COLO829 (cell line): ENCODE measurements at regions not wholly inside any gene's neighbourhood (a gene's known extent, or its start where the extent isn't known, plus 50 kb on each side); places are given as distances from the start of the nearest gene placed in this dataset.
A peak's percentile ranks its signal among the peaks of the same experiment; 100 is the strongest.
"Not testable (repeated sequence)": the region's sequence is repeated elsewhere in the genome, so short reads cannot be mapped to it uniquely, and the experiment has no call there.

ENCODE experiments used
- DNase-seq: peaks from one replicate; pipeline ENCODE4 v3.0.0; 2012; ENCODE audit warnings: low spot score

GRCh38 chr1:185468626-185469025, 151.6 kb upstream of the IVNS1ABP start:
- no peak for DNase-seq

- DNase-seq: no peak
Measured at GRCh38 chr1:185467122-185467521, 150.1 kb upstream of the IVNS1ABP start.

- DNase-seq: no peak
Measured at GRCh38 chr1:185464777-185465176, 147.7 kb upstream of the IVNS1ABP start.

GRCh38 chr1:185463433-185463832, 146.4 kb upstream of the IVNS1ABP start:
- no peak for DNase-seq

- DNase-seq: no peak
Measured at GRCh38 chr1:185463011-185463410, 146.0 kb upstream of the IVNS1ABP start.

- not testable (repeated sequence) for DNase-seq
Measured at GRCh38 chr1:185460723-185461122, 143.7 kb upstream of the IVNS1ABP start.

GRCh38 chr1:185459141-185459540, 142.1 kb upstream of the IVNS1ABP start:
- DNase-seq: no peak

- no peak for DNase-seq
Measured at GRCh38 chr1:185458670-185459069, 141.6 kb upstream of the IVNS1ABP start.

GRCh38 chr1:185453496-185454192, 136.6 kb upstream of the IVNS1ABP start:
- DNase-seq: no peak

- no peak for DNase-seq
Measured at GRCh38 chr1:185450917-185451316, 133.9 kb upstream of the IVNS1ABP start.

- DNase-seq: no peak
Measured at GRCh38 chr1:185450060-185450788, 133.2 kb upstream of the IVNS1ABP start.

- DNase-seq: no peak
Measured at GRCh38 chr1:185449378-185450059, 132.5 kb upstream of the IVNS1ABP start.

- DNase-seq: peak; percentile 64
Measured at GRCh38 chr1:185448591-185449186, 131.6 kb upstream of the IVNS1ABP start.

- no peak for DNase-seq
Measured at GRCh38 chr1:185446131-185446530, 129.1 kb upstream of the IVNS1ABP start.

GRCh38 chr1:185445594-185445993, 128.6 kb upstream of the IVNS1ABP start:
- DNase-seq: no peak

- no peak for DNase-seq
Measured at GRCh38 chr1:185444676-185445075, 127.6 kb upstream of the IVNS1ABP start.

GRCh38 chr1:185442050-185442449, 125.0 kb upstream of the IVNS1ABP start:
- no peak for DNase-seq

GRCh38 chr1:185441605-185442004, 124.6 kb upstream of the IVNS1ABP start:
- DNase-seq: peak; percentile 51

- DNase-seq: peak; percentile 68
Measured at GRCh38 chr1:185440877-185441276, 123.8 kb upstream of the IVNS1ABP start.

- DNase-seq: peak; percentile 75
Measured at GRCh38 chr1:185439727-185440415, 122.8 kb upstream of the IVNS1ABP start.

- peak; percentile 53 for DNase-seq
Measured at GRCh38 chr1:185438936-185439335, 121.9 kb upstream of the IVNS1ABP start.
